ENCODE measurements at regions not wholly inside any gene's neighbourhood (a gene's known extent, or its start where the extent isn't known, plus 50 kb on each side); places are given as distances from the start of the nearest gene placed in this dataset.

DNA sequence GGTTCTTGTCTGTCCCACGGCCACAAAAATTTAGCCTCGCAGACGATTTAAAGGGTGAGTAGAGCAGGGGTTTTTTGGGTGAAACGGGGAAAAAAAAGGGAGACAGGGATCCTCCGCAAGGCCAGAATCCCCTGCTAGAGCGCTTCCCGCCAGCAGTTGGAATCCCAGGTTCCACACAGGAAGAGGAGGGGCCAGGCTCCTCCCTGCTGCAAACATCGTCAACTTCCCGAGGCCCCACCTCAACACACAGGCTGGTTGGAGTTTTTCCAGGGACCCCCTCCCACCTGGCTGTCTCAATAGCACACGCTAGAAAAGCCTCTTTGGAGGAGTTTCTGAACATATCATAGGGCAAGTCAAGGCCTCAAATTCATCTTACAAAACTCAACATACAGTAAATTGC lies 112.7 kb downstream of the MTERF1 start:
- TF ChIP-seq, protein P1, sequence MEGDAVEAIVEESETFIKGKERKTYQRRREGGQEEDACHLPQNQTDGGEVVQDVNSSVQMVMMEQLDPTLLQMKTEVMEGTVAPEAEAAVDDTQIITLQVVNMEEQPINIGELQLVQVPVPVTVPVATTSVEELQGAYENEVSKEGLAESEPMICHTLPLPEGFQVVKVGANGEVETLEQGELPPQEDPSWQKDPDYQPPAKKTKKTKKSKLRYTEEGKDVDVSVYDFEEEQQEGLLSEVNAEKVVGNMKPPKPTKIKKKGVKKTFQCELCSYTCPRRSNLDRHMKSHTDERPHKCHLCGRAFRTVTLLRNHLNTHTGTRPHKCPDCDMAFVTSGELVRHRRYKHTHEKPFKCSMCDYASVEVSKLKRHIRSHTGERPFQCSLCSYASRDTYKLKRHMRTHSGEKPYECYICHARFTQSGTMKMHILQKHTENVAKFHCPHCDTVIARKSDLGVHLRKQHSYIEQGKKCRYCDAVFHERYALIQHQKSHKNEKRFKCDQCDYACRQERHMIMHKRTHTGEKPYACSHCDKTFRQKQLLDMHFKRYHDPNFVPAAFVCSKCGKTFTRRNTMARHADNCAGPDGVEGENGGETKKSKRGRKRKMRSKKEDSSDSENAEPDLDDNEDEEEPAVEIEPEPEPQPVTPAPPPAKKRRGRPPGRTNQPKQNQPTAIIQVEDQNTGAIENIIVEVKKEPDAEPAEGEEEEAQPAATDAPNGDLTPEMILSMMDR (IDR thresholded peaks at IDR 0.05; ENCODE audit: low read length) = no peak
- TF ChIP-seq EZH2 (IDR thresholded peaks at IDR 0.05; ENCODE audit: borderline replicate concordance, low read length) = no peak

All from OCI-LY1 (cell line).